SK-N-SH treated with all-trans-retinoic acid at 6 μM for 48 hours (cell line): ENCODE measurements at regions not wholly inside any gene's neighbourhood (a gene's known extent, or its start where the extent isn't known, plus 50 kb on each side); places are given as distances from the start of the nearest gene placed in this dataset.

ENCODE experiments used
- ATAC-seq: fragments of 200-7000 bp; cut with Tn5 transposase; 3 replicates; pipeline ENCODE4 v1.9.1; 2020; ENCODE audit warnings: mild to moderate bottlenecking, moderate library complexity
- ARNTL ChIP-seq: fragments of 450-650 bp; formaldehyde crosslinking; IDR thresholded peaks from 2 replicates; pipeline ENCODE4 v1.5.0; 2020; ENCODE audit warnings: low read depth, mild to moderate bottlenecking, moderate library complexity, borderline replicate concordance
- BACH2 ChIP-seq: fragments of 250-450 bp; sonication (Bioruptor Pico); IDR thresholded peaks from 2 replicates; pipeline ENCODE4 v1.9.0; 2021; ENCODE audit warnings: mild to moderate bottlenecking, borderline replicate concordance
- CSDC2 ChIP-seq: fragments of 250-450 bp; sonication (Bioruptor Pico); IDR thresholded peaks from 2 replicates; pipeline ENCODE4 v1.5.0; 2020; ENCODE audit warnings: mild to moderate bottlenecking, moderate library complexity
- ESRRG ChIP-seq: fragments of 250-450 bp; sonication (Bioruptor Pico); IDR thresholded peaks from 2 replicates; pipeline ENCODE4 v1.6.1; 2021; ENCODE audit warnings: mild to moderate bottlenecking
- GLIS3 ChIP-seq: fragments of 250-450 bp; sonication (Bioruptor Pico); IDR thresholded peaks from 2 replicates; pipeline ENCODE4 v1.5.0; 2020; ENCODE audit warnings: mild to moderate bottlenecking, moderate library complexity
- ISL1 ChIP-seq: fragments of 250-450 bp; sonication (Bioruptor Pico); IDR thresholded peaks from 2 replicates; pipeline ENCODE4 v2.1.2; 2022; ENCODE audit warnings: mild to moderate bottlenecking, moderate library complexity
- OSR1 ChIP-seq: fragments of 250-450 bp; sonication (Bioruptor Pico); IDR thresholded peaks from 2 replicates; pipeline ENCODE4 v1.8.0; 2022; ENCODE audit warnings: moderate library complexity, mild to moderate bottlenecking, inconsistent platforms
- PATZ1 ChIP-seq: fragments of 250-450 bp; sonication (Bioruptor Pico); IDR thresholded peaks from 2 replicates; pipeline ENCODE4 v1.8.0; 2020; ENCODE audit warnings: mild to moderate bottlenecking, moderate library complexity, borderline replicate concordance
- POU6F1 ChIP-seq: fragments of 250-450 bp; sonication (Bioruptor Pico); IDR thresholded peaks from 2 replicates; pipeline ENCODE4 v1.8.0; 2021; ENCODE audit warnings: low read depth, mild to moderate bottlenecking, moderate library complexity, borderline replicate concordance
- PPARA ChIP-seq: fragments of 250-450 bp; sonication (Bioruptor Pico); IDR thresholded peaks from 2 replicates; pipeline ENCODE4 v1.5.0; 2020; ENCODE audit warnings: mild to moderate bottlenecking, borderline replicate concordance
- RARB ChIP-seq: fragments of 250-450 bp; sonication (Bioruptor Pico); IDR thresholded peaks from 2 replicates; pipeline ENCODE4 v1.8.0; 2021; ENCODE audit warnings: mild to moderate bottlenecking, moderate library complexity
- SNAI2 ChIP-seq: fragments of 250-450 bp; sonication (Bioruptor Pico); IDR thresholded peaks from 2 replicates; pipeline ENCODE4 v1.5.0; 2020; ENCODE audit warnings: mild to moderate bottlenecking, moderate library complexity
- TCF4 ChIP-seq: fragments of 250-450 bp; sonication (Bioruptor Pico); IDR thresholded peaks from 2 replicates; pipeline ENCODE4 v1.8.0; 2021; ENCODE audit warnings: mild to moderate bottlenecking, moderate library complexity, borderline replicate concordance
- TOX ChIP-seq: fragments of 250-450 bp; sonication (Bioruptor Pico); IDR thresholded peaks from 2 replicates; pipeline ENCODE4 v1.8.0; 2021; ENCODE audit warnings: mild to moderate bottlenecking, moderate library complexity, borderline replicate concordance
- TSHZ2 ChIP-seq: fragments of 250-450 bp; sonication (Bioruptor Pico); IDR thresholded peaks from 2 replicates; pipeline ENCODE4 v1.5.0; 2020; ENCODE audit warnings: mild to moderate bottlenecking, moderate library complexity
- ZC3H10 ChIP-seq: fragments of 250-450 bp; sonication (Bioruptor Pico); IDR thresholded peaks from 2 replicates; pipeline ENCODE4 v1.5.1; 2021; ENCODE audit warnings: mild to moderate bottlenecking, moderate library complexity
- ZFP3 ChIP-seq: fragments of 250-450 bp; sonication (Bioruptor Pico); IDR thresholded peaks from 2 replicates; pipeline ENCODE4 v1.5.0; 2020; ENCODE audit warnings: mild to moderate bottlenecking, moderate library complexity
- ZFP30 ChIP-seq: fragments of 450-650 bp; formaldehyde crosslinking; IDR thresholded peaks from 2 replicates; pipeline ENCODE4 v1.5.0; 2022; ENCODE audit warnings: mild to moderate bottlenecking, moderate library complexity
- ZNF70 ChIP-seq: fragments of 450-650 bp; formaldehyde crosslinking; IDR thresholded peaks from 2 replicates; pipeline ENCODE4 v1.5.0; 2020; ENCODE audit warnings: mild to moderate bottlenecking, moderate library complexity
- ZNF8 ChIP-seq: fragments of 450-650 bp; formaldehyde crosslinking; IDR thresholded peaks from 2 replicates; pipeline ENCODE4 v1.5.0; 2020; ENCODE audit warnings: mild to moderate bottlenecking, moderate library complexity
- TF ChIP-seq, protein P1 (sequence below): fragments of 250-450 bp; sonication (Bioruptor Pico); IDR thresholded peaks from 2 replicates; pipeline ENCODE4 v1.5.1; 2020; ENCODE audit warnings: low read depth, mild to moderate bottlenecking, moderate library complexity

DNA sequence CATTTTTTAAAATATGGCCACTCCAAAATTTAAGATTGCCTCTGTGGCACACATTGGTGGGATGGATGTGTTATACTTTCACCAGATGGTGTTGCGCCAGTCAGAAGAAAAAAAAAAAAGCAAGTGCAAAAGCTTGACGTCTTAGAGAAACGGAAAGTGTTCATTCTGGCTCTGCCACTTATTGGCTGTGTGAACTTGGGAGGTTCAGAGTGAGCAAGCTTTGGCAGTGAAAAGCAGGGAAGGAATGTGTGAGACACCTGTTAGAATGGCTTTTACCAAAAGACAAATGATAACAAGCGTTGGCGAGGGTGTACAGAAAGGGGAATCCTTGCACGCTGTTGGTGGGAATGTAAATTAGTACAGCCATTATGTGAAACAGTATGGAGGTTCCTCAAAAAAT, 298.0 kb downstream of the TMEM114 start (continued):
- TF ChIP-seq, protein P1, sequence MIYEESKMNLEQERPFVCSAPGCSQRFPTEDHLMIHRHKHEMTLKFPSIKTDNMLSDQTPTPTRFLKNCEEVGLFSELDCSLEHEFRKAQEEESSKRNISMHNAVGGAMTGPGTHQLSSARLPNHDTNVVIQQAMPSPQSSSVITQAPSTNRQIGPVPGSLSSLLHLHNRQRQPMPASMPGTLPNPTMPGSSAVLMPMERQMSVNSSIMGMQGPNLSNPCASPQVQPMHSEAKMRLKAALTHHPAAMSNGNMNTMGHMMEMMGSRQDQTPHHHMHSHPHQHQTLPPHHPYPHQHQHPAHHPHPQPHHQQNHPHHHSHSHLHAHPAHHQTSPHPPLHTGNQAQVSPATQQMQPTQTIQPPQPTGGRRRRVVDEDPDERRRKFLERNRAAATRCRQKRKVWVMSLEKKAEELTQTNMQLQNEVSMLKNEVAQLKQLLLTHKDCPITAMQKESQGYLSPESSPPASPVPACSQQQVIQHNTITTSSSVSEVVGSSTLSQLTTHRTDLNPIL (CRISPR knock-in tag) = no peak
- TF ChIP-seq, all 23 proteins: peak for 0

- no peak for ATAC-seq
- TF ChIP-seq TOX (no peak), BACH2 (no peak), CSDC2 (CRISPR knock-in tag) (no peak), RARB (CRISPR knock-in tag) (no peak), ZNF70 (no peak), ISL1 (CRISPR knock-in tag) (no peak), SNAI2 (no peak), POU6F1 (CRISPR knock-in tag) (no peak), PATZ1 (CRISPR knock-in tag) (no peak), ARNTL (CRISPR knock-in tag) (no peak), GLIS3 (CRISPR knock-in tag) (no peak), PPARA (no peak), ZNF8 (CRISPR knock-in tag) (no peak), ZFP3 (CRISPR knock-in tag) (no peak), ZC3H10 (CRISPR knock-in tag) (no peak), ZFP30 (CRISPR knock-in tag) (no peak), OSR1 (CRISPR knock-in tag) (no peak)
- TF ChIP-seq, protein P1 (CRISPR knock-in tag) = no peak
- TF ChIP-seq, all 23 proteins: peak for 0
Observed at GRCh38 chr16:8286348-8286747, 304.0 kb downstream of the TMEM114 start.

- ATAC-seq = no peak
- TF ChIP-seq CSDC2 (CRISPR knock-in tag) = no peak
- no peak for TF ChIP-seq ISL1 (CRISPR knock-in tag)
- TF ChIP-seq BACH2 = no peak
Observed at GRCh38 chr16:8283195-8283594, 307.1 kb downstream of the TMEM114 start.

DNA sequence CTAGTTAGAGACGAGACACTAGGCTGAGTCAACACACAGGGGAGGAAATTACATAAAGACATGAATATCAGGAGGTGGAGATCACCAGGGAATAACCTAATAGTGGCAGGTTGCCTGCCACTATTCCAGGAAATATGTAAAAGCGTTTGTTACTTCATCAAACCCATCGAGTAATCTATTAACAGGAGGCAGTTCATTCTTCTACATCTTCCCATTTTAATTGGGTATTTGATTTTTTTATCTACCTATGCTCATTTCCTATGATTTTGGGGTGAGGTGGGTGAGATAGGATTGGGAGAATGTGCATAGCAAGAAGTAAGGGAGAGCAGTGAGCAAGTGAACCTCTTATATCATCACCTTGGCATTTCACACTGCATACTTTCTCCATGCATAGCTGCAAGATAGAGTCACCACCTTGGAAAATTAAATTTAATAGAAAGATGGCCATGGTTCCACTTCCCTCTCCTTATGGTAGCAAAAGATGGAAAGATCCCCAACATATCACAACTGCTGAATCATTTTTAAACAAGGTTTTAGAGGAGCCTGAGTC, 312.2 kb downstream of the TMEM114 start:
- no peak for ATAC-seq
- TF ChIP-seq TOX = no peak
- TF ChIP-seq BACH2 = no peak
- TF ChIP-seq OSR1 (CRISPR knock-in tag) = no peak
- TF ChIP-seq POU6F1 (CRISPR knock-in tag) = no peak
- no peak for TF ChIP-seq ZC3H10 (CRISPR knock-in tag)
- no peak for TF ChIP-seq RARB (CRISPR knock-in tag)
- no peak for TF ChIP-seq ZNF70
- no peak for TF ChIP-seq TSHZ2 (CRISPR knock-in tag)
- no peak for TF ChIP-seq PATZ1 (CRISPR knock-in tag)
- no peak for TF ChIP-seq ZNF8 (CRISPR knock-in tag)
- TF ChIP-seq ESRRG = no peak
- TF ChIP-seq PPARA = no peak
- TF ChIP-seq CSDC2 (CRISPR knock-in tag) = no peak
- TF ChIP-seq TCF4 (CRISPR knock-in tag) = no peak
- TF ChIP-seq SNAI2 = no peak
- TF ChIP-seq, protein P1 (CRISPR knock-in tag) = no peak
